NCI-H774 (cell line): ENCODE measurements at regions not wholly inside any gene's neighbourhood (a gene's known extent, or its start where the extent isn't known, plus 50 kb on each side); places are given as distances from the start of the nearest gene placed in this dataset.

ENCODE experiments used
- DNase-seq: peaks from one replicate; lab custom pipeline; 2025; lab: John Stamatoyannopoulos, UW

DNA sequence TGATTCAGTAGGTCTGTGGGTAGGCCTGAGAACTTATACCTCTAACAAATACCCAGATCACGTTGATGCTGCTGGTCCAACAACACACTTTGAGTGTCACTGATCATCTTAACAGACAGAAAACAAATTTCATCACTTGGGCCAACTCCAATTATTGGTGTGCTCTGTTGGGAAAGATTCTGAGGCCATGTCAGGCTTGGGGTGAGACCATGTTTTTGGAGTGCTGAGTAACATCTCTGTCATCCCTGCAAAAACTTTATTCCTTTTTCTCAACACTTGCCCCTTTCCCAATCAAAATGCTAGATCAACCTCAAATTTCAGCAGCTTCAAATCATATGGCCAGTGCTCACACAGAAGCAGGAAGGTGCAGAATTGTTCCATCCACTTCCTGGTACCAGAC lies 108.8 kb upstream of the TENT5A start:
- DNase-seq: no peak

DNA sequence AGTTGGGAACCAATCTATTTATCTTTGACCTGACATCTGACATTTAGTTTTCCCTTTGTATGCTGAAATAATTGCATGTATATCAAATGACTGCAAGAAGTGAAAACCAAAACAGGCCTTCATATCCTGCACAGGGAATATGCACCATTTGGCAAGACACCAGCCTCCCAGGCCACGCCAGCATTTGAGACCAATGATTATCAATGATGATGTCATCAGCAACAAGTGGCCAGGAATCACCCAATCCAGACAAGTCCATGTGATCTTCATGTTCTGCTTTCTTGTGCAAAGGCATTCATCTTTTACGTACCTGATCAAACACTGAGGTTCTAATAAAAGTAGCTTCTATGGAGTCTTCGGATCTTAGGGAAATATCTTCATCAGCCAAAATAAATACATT lies 107.4 kb upstream of the TENT5A start:
- DNase-seq: no peak

DNA sequence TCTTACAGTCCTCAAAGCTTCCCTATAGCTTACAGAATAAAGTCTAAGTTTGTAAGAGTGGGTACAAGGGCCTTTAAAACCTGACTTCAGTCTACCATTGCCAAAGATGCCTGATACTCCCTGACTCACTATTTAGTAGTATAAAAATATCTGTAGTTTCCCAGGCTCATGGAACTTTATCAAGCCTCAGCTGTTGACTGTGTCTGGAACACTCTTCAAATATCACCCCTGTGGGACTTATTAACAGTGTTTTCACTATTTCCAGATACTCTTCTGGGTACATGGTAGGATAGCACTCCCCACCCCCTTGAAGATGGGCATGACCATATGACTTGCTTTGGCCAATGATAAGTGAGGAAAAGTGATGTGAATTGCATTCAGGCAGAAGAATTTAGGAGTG lies 105.3 kb upstream of the TENT5A start:
- no peak for DNase-seq

DNA sequence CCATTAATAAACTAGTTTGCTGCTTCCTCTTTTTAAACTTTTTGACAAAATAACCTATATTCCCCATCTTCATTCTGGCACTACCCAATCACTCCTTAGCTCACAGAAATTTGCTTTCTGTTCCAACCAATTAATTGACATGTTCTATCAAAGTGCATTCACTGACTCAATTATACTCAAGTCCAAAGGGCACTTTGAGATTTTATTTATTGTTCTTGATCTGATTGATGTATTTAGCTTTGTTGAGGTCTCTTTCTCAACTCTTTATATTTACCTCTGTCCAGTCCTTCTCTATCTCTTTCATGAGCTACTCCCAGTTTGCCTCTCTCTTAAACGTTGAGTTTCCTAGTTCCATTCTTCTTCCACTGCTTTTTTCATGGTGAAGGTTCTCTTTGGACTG lies 104.4 kb upstream of the TENT5A start:
- DNase-seq: no peak

DNA sequence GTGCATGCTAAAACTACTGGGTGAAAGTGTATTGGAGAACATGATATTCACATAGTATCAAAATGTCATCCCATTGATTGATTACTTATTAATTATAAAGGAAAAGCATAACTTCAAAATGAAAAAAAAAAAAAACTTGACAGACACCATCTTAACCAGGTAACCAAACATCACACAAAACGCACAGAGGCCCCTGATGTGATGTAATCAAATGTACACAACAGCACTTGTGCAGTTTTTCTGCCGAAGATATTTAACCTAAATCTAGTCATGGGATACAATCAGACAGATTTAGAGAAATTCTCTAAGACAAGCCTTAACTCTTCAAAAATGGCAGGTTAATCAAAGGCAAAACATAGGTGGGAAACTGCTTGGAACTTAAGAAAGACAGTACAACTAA lies 102.0 kb upstream of the TENT5A start:
- no peak for DNase-seq

DNA sequence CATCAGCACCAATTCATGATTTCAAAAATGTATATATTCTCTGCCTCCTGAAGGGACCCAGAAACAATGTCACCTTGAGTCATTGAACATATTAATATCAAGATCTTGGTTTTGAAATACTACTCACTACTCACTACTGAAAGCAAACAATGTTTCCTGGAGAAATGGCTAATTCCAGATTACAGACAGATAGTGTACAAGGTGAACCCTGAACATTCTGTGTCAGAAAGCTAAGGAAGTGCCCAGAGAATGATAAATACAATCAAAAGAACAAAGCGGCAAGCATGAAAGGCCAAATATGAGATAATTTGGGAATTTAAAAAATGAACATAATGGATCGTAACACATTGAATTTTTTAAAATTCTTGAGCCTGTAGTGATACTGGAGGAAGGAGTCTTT lies 101.5 kb upstream of the TENT5A start:
- DNase-seq: no peak

DNA sequence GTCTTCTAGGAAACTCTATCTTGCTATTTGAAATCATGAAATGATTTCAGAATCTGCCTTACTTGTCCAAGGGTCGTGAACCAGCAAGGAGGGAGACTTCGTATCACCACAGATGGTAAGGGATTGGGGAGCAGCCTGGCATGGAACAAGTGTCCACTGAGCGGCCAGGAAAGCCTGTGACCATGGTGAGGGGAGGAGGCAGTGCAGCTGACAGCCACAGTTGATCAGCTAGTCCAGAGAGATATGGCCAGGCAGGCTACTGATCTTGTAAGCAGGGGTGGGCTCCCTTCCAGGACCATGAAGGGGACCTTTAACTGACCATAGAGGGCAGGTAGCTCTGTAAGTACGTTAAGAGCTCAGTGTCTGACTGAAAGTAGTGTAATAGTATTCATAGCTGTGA lies 96.8 kb upstream of the TENT5A start:
- no peak for DNase-seq

DNA sequence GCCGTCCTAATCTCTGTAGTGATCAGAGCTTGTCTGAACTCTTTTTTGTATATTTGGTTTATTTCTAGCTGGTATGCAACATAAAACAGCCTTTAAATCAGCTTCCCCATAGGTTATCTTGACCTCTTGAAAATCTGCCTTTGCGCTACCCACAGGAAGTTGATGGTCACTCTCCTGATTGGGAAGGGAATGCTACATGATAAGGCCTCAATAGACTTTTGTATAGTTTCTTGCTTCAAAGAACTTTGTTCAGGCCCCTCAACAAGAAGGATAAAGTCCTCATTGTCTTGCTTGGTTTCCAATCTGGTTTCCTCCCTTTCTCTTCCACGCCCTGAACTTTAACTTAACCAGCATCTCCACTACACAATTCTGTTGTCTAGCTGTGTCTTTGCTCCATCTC lies 95.4 kb upstream of the TENT5A start:
- no peak for DNase-seq

DNA sequence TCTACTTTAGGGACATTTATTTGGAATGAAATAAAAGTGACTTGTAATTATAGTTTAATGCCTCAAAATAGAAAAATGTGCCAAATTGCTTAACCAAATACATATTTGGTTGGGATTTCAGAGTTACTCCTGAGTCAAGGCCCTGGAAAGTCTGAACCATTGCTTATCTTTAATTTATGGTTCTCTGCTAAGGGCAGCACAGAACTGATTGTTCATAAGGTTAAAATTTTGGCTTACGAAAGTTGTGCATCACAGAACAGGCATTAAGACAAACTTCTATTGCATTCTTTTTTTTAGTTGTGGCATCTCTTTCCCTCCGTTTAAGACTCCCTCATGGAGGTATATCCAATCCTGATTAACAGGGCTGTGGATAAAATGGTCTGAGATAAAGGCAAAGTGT lies 92.2 kb upstream of the TENT5A start:
- no peak for DNase-seq

DNA sequence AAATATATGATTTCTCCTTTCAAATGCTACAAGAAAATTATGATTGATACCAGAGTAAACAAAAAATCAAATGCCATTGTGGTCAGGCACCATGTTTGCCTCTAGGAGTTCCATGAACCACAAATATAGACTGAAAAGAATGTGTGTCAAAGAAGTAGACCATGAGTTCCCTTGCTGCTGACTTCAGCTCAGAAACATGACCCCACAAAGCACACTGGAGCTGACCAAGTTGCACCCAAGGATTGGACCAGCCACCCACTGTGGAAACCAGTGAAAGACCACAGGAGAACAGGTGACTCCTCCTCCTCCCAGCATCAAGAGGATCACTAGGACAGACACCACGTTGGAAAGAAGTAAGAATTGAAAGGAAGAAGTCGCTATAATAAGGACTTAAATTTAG lies 90.8 kb upstream of the TENT5A start:
- no peak for DNase-seq

DNA sequence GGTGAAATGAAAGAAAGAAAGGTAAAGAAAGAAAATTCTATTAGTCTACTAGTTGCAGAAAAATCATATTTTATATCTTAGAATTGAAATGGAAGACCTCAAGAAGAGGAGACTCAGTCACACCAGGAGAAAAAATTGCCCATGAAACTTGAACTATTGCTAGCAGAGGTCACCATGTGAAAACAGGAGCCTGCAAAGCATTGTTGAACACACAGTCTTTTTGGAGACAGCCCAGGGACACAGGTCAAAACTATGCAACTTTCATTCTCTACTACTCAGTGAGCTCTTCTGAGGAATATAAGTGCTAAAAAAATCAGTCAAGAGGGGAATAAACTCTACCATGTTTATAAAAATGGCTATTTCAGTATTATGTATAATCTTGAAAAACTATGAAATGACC lies 89.8 kb upstream of the TENT5A start:
- DNase-seq: no peak

DNA sequence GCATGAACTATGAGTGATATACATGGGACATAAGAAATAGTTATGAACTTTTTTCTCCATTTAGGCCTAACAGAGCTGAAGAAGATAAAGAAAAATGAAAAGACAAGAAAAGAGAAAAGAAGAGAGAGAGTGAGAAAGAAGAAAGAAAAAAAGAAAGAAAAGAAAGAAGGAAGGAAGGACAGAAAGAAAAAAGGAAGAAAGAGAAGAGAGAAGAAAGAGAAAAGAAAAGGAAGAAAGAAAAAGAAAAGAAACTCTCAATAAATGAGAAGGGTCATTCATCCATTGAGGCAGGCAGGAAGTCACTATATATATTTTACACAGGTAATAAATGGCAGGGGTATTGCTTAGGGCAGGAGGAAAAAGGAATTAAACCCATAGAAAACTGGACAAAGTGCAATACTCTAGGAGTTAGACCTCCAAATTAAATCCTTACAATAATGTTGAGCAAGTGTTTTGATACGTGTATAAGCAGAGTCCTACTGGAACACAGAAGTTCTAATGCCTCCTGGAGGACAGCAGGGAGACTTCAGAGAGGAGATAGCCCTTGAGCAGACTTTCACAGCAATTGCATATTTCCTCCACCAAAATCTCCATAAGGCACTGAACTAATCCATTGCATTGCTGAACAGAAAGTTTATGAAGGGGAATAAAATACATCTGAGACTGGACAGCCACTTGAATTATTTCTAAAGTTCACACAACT lies 86.4 kb upstream of the TENT5A start:
- DNase-seq: no peak

DNA sequence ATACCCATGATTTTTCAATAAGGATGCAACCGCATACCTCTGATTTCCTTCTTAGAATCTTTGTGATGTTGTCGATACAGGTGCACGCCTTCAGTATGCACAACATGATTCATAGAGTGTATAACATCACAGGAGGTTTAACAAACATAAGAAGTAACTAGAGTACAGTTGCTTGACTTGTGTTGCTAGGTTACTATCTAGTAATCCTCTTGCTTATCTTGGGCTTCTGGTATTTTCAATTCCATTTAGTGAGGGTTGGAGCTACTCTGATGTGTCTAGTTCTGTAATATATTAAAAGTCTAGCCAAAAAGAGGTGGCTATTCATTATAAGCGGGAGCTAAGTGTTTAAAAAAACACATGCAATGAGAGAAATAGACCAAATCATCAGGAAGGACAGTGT lies 85.5 kb upstream of the TENT5A start:
- DNase-seq: no peak

DNA sequence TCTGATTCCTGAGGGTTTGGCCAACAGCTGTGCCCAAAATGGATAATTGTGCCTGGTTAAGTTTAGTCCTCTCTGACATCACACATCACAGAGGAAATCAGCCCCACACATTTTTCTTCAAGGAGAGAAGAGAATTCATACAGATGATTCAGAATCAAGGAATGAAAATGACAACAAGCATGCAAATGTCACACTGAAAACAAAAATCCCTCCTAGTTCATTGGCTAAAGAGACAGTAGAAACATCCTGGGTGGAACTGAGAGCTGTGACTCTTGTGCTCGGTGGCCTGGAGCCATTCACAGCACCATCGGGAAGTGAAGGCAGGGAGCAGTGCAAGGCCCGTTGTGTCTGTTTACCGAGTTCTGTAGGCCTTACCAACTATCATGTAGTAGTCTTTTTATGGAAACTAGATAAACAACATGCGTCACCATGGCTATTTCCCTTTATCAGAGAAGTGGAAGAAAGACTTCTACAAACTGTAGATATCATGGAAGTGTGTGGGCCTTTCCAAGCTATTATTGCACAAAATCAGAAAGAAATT lies 81.7 kb upstream of the TENT5A start:
- DNase-seq: no peak

DNA sequence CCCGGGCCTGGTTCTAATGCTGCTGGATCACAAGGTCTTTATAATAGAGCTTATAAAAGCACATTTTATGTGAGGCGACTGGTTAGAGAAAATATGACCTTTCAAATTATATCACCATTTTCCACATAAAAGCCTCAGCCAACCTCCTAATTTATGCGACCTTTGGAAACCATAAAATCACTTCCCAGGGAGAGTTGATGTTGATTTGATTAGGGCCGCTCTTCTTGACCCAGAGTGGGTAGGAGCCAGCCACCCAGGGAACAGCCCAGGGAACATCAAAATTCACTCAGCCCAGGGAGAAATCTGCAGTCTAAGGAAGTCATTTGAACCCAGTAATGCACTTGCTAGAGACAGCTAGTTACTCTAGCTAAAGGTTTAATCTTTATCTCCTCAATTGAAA lies 79.8 kb upstream of the TENT5A start:
- no peak for DNase-seq

DNA sequence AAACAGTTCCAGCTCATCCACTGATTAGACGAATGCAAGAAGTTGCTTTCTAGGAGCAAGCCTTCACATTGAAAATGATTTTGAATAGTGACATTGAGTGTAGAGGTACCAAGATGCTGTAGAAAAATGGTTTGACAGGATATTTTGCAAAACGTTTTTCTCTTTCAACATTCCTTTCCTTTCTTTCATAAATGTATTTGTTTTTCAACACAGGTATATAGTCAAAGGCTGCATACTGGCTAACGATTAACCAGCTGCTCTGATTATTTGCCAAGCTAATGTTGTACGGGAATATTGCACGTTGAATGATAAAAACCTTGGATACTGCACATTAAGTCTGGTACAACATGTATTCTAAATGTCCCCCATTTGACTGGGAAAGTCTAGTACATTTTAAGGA lies 78.8 kb upstream of the TENT5A start:
- DNase-seq: no peak

DNA sequence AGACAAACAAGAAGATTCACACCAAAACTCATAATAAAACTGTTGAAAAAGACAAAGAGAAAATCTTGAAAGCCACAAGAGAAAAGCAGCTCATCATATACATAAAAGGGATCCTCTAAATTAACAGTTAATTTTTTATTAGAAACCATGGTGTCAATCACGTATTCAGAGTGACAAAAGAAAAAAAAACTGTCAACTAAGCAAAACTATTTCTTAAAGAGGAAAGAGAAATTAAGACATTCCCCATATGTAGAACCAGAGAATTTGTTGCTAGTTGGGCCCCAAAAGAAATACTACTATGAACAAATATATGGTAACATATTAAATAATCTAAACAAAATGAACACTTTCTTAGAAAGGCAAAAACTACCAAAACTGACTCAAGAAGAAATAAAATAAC lies 74.3 kb upstream of the TENT5A start:
- no peak for DNase-seq

DNA sequence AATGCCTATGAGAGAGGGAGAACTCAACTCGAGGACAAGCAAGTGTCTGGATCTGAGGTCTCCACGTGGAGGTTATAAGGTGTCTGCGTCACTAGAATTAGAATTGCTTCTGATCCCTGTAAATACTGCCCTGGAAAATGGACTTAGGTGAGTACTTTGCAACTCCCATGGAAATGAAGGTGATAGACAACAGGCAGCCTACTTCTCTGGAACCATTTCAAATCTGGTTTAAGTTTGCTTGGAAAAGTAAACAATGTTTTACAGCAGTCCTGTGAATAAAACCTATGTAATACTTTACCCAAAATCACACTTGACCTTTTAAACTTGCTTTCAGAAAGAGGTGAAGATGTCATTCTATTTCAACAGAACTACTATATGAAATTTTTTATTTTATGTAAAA lies 70.1 kb upstream of the TENT5A start:
- peak; percentile 42 for DNase-seq

DNA sequence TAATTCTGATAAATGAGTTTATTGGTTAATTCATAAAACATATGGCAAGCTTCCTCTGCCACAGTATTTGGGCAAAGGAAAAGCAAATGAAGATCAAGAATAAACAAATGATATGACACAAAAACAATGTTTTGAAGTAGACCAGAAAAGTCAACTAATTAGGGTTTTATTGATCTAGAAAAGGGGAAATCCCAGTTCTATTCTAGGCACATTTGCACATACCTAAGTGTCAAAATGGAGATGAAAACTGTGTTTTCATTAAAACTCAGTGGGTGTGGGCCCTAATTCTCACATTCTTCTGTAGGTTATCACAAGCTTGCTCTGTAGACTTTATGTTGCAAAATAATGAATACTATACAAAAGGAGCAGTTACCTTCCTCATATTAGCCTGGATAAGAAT lies 69.0 kb upstream of the TENT5A start:
- DNase-seq: peak; percentile 60

DNA sequence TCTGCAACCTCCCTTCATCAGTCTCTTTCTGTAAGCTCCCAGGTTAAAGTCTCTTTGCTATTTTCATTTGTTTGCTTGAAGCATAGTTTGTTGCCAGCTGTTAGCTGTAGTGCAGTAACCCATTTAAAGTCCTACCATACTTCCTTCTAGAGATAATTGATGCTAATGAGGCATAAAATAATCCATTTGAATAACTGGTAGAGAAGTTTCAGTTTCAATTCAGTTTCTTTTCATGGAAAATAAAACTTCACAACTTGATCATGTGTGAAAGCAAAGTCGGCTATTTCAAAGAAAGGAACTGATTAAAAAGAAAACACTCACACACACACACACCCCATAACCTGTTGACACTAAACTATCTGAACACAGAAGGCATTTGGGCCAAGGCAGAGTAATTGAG lies 68.5 kb upstream of the TENT5A start:
- peak; percentile 79 for DNase-seq

DNA sequence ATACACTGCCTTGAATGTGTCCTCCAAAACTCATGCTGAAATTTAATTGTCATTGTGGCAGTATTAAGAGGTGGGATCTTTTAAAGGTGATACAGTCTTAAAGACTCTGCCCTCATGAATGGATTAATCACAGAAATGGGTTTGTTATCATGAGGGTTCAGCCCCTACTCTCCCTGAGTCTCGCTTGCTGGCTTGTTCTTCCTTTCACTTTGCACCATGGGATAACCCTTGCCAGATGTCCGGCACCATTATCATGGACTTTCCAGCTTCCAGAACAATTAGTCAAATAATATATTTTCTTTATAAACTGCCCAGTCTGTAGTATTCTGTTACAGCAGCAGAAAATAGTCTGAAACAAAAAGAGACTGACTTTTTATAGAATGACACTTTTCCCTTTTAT lies 67.9 kb upstream of the TENT5A start:
- no peak for DNase-seq

DNA sequence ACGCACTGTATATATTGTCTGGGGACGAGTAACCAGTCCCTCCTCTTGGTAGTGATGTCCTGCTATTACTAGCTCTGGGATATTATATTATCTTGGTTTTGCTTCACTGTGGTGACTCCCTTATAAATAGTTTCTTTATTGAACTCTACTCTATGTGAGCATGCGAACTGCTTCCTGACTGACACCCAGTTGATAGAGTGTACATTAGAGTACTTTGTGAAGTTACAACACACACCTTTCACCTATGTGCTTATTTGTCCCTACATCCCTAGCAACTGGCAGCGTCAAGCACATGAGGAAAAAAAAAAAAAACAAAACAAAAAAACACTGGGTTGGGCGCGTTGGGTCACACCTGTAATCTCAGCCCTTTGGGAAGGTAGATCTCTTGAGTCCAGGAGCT lies 67.3 kb upstream of the TENT5A start:
- no peak for DNase-seq

DNA sequence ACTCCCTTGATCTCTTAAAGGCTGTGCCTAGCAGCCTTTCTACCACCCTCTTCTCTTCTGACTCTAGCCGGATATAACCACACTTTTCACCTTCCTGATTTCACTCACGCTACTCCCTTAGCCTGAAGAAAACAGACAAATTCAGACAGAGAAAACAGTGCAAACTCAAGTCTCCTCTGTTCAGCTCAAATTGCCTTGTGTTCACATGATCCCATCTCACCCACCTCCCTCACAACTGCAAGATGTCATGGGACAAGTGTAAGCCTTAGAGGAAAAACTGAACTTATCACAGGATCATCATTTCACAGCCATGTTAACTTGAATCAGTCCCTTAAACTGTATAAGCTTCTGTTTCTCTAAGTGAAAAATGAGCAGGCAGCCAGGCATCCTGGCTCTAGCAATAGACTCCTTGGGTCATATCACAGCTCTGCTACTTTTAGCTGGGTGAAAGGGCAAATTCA lies 66.5 kb upstream of the TENT5A start:
- no peak for DNase-seq

DNA sequence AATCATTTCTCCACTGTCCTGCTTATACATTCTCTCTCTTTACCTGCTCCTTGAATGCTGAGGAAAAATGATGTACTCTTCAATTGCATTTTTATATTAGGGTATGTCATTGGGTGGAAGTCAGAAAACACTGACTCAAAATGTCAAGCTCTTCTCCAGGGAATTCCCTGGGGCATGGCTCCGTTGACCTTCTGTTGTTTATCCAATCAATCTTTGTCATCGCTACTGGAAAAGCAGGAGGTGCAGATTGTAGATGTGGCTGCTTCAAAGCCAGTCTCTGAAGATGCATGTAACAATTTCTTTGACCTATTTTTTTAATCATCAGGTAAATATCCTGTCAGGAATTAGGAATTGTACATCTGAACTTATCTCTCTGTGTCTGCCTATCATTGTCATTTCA lies 63.9 kb upstream of the TENT5A start:
- no peak for DNase-seq
